ENCODE measurements at regions not wholly inside any gene's neighbourhood (a gene's known extent, or its start where the extent isn't known, plus 50 kb on each side); places are given as distances from the start of the nearest gene placed in this dataset.
A peak's percentile ranks its signal among the peaks of the same experiment; 100 is the strongest.

DNA sequence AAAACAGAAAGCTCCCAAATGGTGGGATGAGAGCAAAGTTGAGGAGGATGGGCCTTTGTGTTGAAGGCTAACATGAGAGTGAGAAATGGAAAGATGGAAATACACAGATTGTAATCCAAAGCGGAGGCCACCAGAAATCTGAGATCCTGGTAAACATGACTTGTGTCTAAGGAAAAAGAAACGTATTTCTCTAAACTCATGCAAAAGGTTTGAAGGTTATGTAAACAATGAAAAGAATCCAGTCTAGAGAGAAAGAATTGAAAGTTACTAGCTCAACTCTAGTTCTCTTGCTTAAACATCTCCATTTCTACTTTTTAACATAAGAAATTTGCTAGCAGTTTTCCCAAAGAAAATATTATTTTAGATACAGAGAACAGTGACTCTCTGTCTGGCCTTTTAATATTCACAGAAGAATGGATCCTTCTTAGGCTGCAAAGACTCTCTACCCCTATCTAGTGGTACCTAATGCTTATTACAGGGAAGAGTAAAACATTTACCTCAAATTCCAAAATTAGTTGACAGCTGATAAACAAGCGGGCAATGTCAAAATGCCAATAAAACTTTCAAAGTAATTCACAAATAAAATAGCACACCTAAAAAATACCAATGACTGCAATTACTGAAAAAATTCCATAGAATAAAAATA is 75.8 kb upstream of the SOX5 start:
- peak in 1 of 3 experiments; percentile 1 for DNase-seq

DNA sequence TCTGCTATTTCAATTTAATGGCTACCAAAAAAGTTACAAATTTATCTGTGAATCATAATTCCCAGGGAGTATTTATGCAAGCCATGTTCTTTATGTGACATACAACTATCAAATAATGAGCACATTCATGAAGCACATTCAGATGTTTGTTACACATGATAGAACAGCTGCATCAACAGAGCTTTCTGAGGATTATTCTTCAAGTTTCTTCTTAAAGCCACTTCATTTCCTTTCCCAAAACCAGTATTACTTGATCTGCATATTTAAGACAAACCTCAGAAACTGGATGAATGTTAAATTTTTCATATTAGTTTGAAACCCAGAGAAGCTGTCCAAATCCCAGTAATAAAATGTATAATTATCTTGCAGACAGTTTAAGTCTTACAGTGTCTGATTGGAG is 73.6 kb upstream of the SOX5 start:
- no peak for DNase-seq

DNA sequence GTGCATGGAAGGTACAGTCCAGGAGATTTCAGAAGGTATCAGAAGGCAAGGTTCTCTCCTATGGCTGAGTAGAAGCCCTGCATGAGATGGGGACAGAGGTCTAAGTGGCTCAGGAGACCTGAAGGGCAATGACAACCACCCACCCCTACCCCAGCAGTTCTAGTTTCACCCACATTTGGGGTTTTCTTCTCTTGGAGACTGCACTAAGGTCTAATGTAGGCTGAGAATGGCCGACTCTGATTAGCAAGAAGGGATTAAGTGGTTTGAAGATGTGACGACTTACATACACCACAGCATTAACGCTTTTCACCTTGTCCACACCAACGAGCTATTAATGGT is 71.7 kb upstream of the SOX5 start:
- DNase-seq, result no peak

DNA sequence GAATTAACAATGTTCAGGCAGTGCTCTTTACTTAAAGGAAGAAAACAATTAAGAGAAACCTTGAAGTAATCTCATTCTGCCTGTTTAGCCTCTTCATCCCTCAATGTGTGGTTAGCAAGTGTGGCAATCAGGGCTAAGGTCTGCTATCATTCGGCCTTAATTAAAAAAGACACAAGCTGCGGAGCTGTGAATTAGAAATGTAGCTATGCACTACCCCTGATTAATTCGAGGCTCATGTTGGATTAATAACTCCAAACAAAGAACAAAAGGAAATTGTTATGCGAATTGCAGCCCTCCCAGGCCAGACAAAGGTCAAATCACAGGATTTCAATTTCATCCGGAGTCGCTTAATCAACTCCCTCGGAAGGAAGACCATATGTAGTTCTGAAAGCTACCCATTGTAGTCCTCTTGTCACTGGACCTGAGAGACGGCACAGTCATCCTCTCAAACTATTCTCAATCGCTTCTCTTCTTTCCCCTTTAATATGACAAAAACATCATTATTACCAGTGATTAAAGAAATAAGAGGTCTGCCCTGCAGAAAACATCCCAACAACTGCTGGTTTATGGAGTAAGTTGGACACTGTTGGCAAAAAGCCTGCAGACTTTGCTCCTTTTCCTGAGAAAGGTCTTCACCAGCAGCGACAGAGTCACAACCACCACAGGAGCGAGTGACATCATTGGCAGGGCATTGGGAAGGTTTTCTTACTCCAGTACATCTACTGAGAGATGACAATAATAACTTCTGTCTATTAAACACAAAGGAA is 71.1 kb upstream of the SOX5 start:
- no peak for DNase-seq

DNA sequence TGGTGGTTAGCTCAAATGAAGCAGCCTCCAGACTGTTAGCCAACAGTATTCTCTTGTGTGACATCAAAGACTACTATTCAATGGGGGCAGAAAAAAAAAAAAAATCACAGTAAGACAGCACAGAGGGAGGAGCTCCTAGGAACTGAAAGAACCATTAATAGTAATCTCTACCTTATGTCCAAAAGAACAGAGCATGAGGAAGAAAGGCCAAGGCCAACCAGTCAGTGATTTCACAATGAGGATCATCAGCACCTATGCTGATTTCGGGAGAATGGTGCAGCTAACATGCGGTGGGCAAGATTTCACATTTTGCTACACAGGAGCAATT is 66.3 kb upstream of the SOX5 start:
- no peak for DNase-seq

DNA sequence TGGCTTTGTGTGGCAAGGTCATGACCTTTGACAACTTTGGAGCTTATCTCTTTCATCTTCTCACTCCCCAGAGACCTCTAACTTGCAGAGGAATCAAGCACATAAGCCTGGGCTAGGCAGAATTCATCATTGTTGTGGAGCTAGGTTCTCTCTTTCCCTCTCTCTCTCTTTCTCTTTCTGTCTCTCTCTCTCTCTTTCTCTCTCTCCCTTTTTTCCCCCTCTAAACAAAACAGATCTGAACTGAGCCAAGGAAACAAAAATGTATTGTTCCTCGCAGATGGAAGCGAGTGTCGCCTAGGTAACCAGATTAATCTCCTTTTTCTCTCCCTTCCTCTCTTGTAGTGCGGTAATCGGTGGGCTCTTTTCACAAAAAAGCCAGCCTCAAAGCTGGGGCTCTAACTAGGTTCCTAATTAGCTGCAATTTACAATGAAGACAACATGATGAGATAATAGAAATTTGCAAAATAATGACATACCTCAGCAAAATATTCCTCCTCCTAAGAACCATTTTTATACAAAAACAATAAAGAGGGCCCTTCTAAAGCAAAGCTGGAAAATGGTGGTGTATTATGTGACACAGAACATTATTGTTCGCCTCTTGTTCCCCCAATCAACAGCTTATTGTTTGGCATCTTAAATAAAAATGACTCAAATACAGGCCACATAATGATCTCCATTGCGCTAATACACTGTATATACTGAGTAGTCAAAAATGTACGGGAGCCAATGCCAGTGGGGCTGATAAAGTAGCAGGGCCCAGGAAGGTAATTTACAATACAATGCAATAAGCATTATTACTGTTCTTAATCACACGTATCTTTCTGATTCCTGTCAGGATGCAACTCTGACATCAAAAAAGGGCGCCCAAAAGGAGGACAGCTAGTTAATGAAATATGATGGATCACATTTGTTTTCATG is 65.7 kb upstream of the SOX5 start:
- peak in 1 of 3 experiments; percentile 40 for DNase-seq

DNA sequence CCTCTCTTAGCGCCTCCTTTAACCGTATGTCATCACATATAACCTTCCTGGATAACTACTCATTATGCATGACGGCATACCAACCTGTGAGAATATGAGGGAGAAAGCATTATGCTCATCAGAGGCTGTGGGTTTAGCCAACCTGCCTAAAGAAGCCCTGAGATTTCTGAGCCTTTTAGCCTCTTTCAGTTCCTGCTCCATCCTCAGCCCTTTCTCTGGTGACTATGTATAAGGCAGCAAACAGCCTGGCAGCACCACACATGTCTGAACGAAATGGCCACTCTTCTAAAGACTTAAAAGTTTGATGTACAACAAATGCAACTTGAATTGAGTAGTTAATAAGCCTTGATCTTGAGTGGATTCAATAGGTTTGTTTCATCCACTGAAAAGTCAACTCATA is 64.8 kb upstream of the SOX5 start:
- DNase-seq, result no peak

DNA sequence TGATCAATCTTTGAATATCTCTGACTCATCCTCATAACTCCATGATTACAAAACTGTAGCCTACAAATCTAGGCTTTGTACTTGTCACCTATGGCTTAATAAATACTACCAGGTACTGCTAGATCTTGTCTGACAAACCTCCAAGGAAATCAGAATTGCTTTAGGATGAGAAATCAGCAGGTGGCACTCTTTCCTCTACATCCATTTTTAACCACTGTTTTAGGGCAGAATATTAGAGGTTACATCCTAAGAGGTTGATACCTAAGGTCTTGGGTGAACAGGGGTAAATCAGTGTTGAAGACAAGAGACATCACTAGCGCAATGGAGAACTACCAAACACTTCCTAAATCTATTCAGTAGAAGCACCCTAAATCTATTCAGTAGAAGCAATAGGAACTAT is 63.1 kb upstream of the SOX5 start:
- DNase-seq, result peak in 1 of 3 experiments; percentile 29

DNA sequence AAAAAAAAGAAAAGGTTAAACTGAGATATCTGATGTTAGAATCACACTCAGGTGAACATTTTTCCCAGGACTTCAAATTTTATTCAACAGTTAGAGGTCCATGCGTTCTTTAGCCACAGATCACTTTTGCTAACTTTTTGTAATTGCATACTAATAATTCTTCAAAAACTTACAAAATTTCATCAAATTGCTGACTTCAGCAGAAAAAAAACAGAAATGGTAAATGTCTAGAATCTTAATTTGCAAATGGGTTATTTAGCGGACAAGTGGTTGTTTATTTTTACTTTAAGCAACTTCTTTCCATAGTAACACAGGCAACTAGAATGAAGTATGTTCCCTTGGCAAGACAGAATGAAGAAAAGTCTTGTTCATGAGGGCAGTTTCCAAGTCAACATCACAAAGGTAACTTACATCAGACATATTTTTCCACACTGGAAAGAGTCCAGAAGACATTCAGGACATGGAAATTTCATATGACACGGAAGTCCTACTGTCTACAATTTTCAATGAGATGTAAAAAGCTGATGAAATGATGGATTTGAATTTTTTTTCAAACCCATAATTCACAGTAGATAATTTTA is 62.5 kb upstream of the SOX5 start:
- DNase-seq, result no peak

DNA sequence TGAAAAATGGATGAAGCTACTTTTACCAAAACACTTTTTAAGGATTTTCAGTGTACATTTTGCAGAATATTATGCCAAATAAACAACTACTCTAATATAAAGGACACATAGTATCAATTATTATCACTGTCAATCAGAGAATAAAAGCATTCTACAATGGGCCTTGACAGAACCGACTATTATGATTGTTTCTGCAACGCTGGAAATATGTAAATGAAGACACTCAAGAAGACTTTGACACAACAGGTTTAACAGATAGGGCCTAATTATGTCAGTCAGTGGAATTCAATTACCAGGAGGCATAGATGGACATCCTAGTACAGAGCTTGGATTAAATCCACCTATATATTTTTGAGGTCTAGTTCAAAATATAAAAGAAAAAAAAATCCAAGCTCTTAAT is 58.7 kb upstream of the SOX5 start:
- peak in 1 of 3 experiments; percentile 48 for DNase-seq
